H1 (cell line): ENCODE measurements at regions not wholly inside any gene's neighbourhood (a gene's known extent, or its start where the extent isn't known, plus 50 kb on each side); places are given as distances from the start of the nearest gene placed in this dataset.

ENCODE experiments used
- CTCF ChIA-PET: fragments of 300-600 bp; sonication (Branson Sonifier 250); formaldehyde crosslinking; loops from one replicate; lab custom pipeline; 2021; ENCODE audit not compliant: partially characterized antibody; lab: Charles Lee
- POLR2A ChIA-PET: fragments of 300-600 bp; sonication (Branson Sonifier 250); formaldehyde crosslinking; loops from one replicate; lab custom pipeline; 2021; ENCODE audit warnings: inconsistent platforms; ENCODE audit not compliant: partially characterized antibody; lab: Charles Lee
- DNase-seq, 2 experiments: peaks; one replicate each; pipeline versions ENCODE4 v3.0.0 to v3.0.0-alpha.2; 2010 to 2022; ENCODE audit warnings: low spot score in 2 of 2, low read depth in 1 of 2, mixed read lengths in 1 of 2
- FAIRE-seq: peaks from 2 replicates; lab custom pipeline; 2011; peaks lifted over from hg19 to GRCh38; lab: Jason Lieb, UNC
- H2AFZ ChIP-seq: 2 replicates; pipeline ENCODE4 v1.8.1; 2012; ENCODE audit warnings: low read length, inconsistent platforms
- H2AK5ac ChIP-seq: 2 replicates; pipeline ENCODE4 v1.6.1; 2013; ENCODE audit warnings: low read depth, low read length
- H2BK120ac ChIP-seq: replicated peaks from 2 replicates; pipeline ENCODE3; 2013; ENCODE audit warnings: low read depth, low read length, inconsistent platforms
- H2BK12ac ChIP-seq: 2 replicates; pipeline ENCODE4 v1.6.1; 2013; ENCODE audit warnings: low read depth, low read length
- H2BK15ac ChIP-seq: 2 replicates; pipeline ENCODE4 v1.6.1; 2013; ENCODE audit warnings: low read length
- H2BK20ac ChIP-seq: 2 replicates; pipeline ENCODE4 v1.6.1; 2013; ENCODE audit warnings: low read length
- H2BK5ac ChIP-seq: 2 replicates; pipeline ENCODE4 v1.6.1; 2013; ENCODE audit warnings: low read depth, low read length
- H3K14ac ChIP-seq: 2 replicates; pipeline ENCODE4 v1.6.1; 2013; ENCODE audit warnings: inconsistent platforms; ENCODE audit not compliant: insufficient read length
- H3K18ac ChIP-seq: 2 replicates; pipeline ENCODE4 v1.6.1; 2013; ENCODE audit warnings: low read length; ENCODE audit errors: extremely low read depth
- H3K23ac ChIP-seq: 2 replicates; pipeline ENCODE4 v1.6.1; 2013; ENCODE audit warnings: inconsistent platforms; ENCODE audit not compliant: insufficient read length
- H3K23me2 ChIP-seq: 2 replicates; pipeline ENCODE4 v1.6.1; 2013; ENCODE audit warnings: low read depth, low read length
- H3K27ac ChIP-seq: 2 replicates; pipeline ENCODE4 v1.6.1; 2011; ENCODE audit warnings: low read depth, low read length, inconsistent platforms
- H3K27me3 ChIP-seq, 4 experiments: replicated peaks in 1 of 4; 1 replicate in 1 of 4; 2 replicates in 3 of 4; pipeline versions ENCODE4 v1.6.1 to v1.8.1; 2011 to 2013; ENCODE audit warnings: low read length in 3 of 4, mild to moderate bottlenecking in 3 of 4, inconsistent platforms in 2 of 4, mixed read lengths in 2 of 4, moderate library complexity in 1 of 4; ENCODE audit not compliant: control insufficient read depth in 3 of 4, insufficient read depth in 3 of 4; ENCODE audit errors: extremely low read depth in 1 of 4
- H3K36me3 ChIP-seq, 4 experiments: 2 replicates each; pipeline versions ENCODE4 v1.6.1 to v1.8.1; 2011 to 2013; ENCODE audit warnings: mild to moderate bottlenecking in 4 of 4, low read length in 3 of 4, moderate library complexity in 2 of 4, control low read depth in 1 of 4, inconsistent platforms in 1 of 4; ENCODE audit not compliant: insufficient read depth in 4 of 4, control insufficient read depth in 2 of 4
- H3K4ac ChIP-seq: replicated peaks from 2 replicates; pipeline ENCODE3; 2013; ENCODE audit warnings: low read length, low read depth, mixed read lengths, inconsistent platforms; ENCODE audit not compliant: insufficient read length
- H3K4me1 ChIP-seq, 4 experiments: replicated peaks in 1 of 4; 1 replicate in 1 of 4; 2 replicates in 3 of 4; pipeline versions ENCODE4 v1.6.1 to v1.8.1; 2011 to 2013; ENCODE audit warnings: low read length in 3 of 4, inconsistent platforms in 2 of 4, mixed read lengths in 1 of 4; ENCODE audit not compliant: insufficient read depth in 4 of 4, control insufficient read depth in 3 of 4
- H3K4me2 ChIP-seq, 2 experiments: 2 replicates each; pipeline versions ENCODE4 v1.6.1 to v1.8.1; 2011 to 2013; ENCODE audit warnings: low read depth in 2 of 2, low read length in 2 of 2, control low read depth in 1 of 2, inconsistent platforms in 1 of 2, mild to moderate bottlenecking in 1 of 2; ENCODE audit not compliant: insufficient read depth in 1 of 2
- H3K4me3 ChIP-seq, 4 experiments: fragments of 200-600, 300-600 bp in 1 of 4; sonication (generic), shearing (Covaris generic), sonication (Bioruptor Twin) in 1 of 4; 2 replicates each; pipeline versions ENCODE4 v1.5.1 to v1.8.1; 2011 to 2016; ENCODE audit warnings: low read length in 4 of 4, low read depth in 3 of 4, control low read depth in 2 of 4, inconsistent platforms in 2 of 4, mild to moderate bottlenecking in 2 of 4, mixed read lengths in 1 of 4, moderate library complexity in 1 of 4; ENCODE audit not compliant: insufficient read depth in 2 of 4; ENCODE audit errors: extremely low read depth in 1 of 4
- H3K56ac ChIP-seq: replicated peaks from 2 replicates; pipeline ENCODE3; 2013; ENCODE audit warnings: low read depth, mild to moderate bottlenecking, mixed read lengths, low read length, inconsistent platforms; ENCODE audit not compliant: insufficient read length
- H3K79me1 ChIP-seq: 2 replicates; pipeline ENCODE4 v1.6.1; 2013; ENCODE audit warnings: low read depth, low read length, control low read depth
- H3K79me2 ChIP-seq, 2 experiments: 2 replicates each; pipeline versions ENCODE4 v1.6.1 to v1.8.1; 2012 to 2013; ENCODE audit warnings: low read length in 2 of 2, mild to moderate bottlenecking in 2 of 2, inconsistent platforms in 1 of 2; ENCODE audit not compliant: insufficient read depth in 2 of 2, control insufficient read depth in 1 of 2
- H3K9ac ChIP-seq, 4 experiments: replicated peaks in 1 of 4; 1 replicate in 1 of 4; 2 replicates in 3 of 4; pipeline versions ENCODE4 v1.6.1 to v1.8.1; 2011 to 2013; ENCODE audit warnings: low read depth in 3 of 4, low read length in 3 of 4, control low read depth in 2 of 4, mild to moderate bottlenecking in 2 of 4, moderate library complexity in 2 of 4, inconsistent platforms in 1 of 4; ENCODE audit errors: extremely low read depth in 1 of 4
- H3K9me3 ChIP-seq, 2 experiments: 2 replicates each; pipeline versions ENCODE4 v1.6.1 to v1.8.1; 2012 to 2013; ENCODE audit warnings: mild to moderate bottlenecking in 2 of 2, moderate library complexity in 2 of 2, control low read depth in 1 of 2, inconsistent platforms in 1 of 2, low read depth in 1 of 2, low read length in 1 of 2, mixed read lengths in 1 of 2; ENCODE audit not compliant: insufficient read depth in 2 of 2
- H4K20me1 ChIP-seq, 2 experiments: replicated peaks in 1 of 2; 2 replicates each; pipeline versions ENCODE3 to v1.8.1; 2011 to 2013; ENCODE audit warnings: inconsistent platforms in 2 of 2, low read length in 2 of 2, mild to moderate bottlenecking in 1 of 2; ENCODE audit not compliant: insufficient read depth in 2 of 2, control insufficient read depth in 1 of 2
- H4K5ac ChIP-seq: 2 replicates; pipeline ENCODE4 v1.6.1; 2013; ENCODE audit warnings: low read length, low read depth, mixed read lengths, inconsistent platforms; ENCODE audit not compliant: insufficient read length
- H4K8ac ChIP-seq: 2 replicates; pipeline ENCODE4 v1.8.0; 2013; ENCODE audit warnings: mild to moderate bottlenecking, moderate library complexity, low read length, inconsistent platforms; ENCODE audit not compliant: insufficient read depth; ENCODE audit errors: extremely low read depth
- H4K91ac ChIP-seq: replicated peaks from 2 replicates; pipeline ENCODE3; 2013; ENCODE audit warnings: low read length, mixed read lengths, inconsistent platforms; ENCODE audit not compliant: insufficient read length
- EP300 ChIP-seq, 2 experiments: IDR thresholded peaks; 1 replicate in 1 of 2; 2 replicates in 1 of 2; pipeline ENCODE4 v1.6.1; 2011 to 2012; ENCODE audit warnings: low read depth in 2 of 2, low read length in 2 of 2, mild to moderate bottlenecking in 2 of 2, borderline replicate concordance in 1 of 2, inconsistent platforms in 1 of 2, moderate library complexity in 1 of 2
- GTF2F1 ChIP-seq: IDR thresholded peaks from 2 replicates; pipeline ENCODE4 v1.6.1; 2012; ENCODE audit warnings: low read depth, low read length, improper control_type of control experiment, borderline replicate concordance
- JUN ChIP-seq: IDR thresholded peaks from 2 replicates; pipeline ENCODE4 v1.6.1; 2011; ENCODE audit warnings: low read depth, mild to moderate bottlenecking, improper control_type of control experiment, low read length
- MAFK ChIP-seq: IDR thresholded peaks from 2 replicates; pipeline ENCODE4 v1.6.1; 2012; ENCODE audit warnings: low read depth, mild to moderate bottlenecking, improper control_type of control experiment, low read length
- NANOG ChIP-seq: IDR thresholded peaks from 2 replicates; pipeline ENCODE4 v1.6.1; 2011; ENCODE audit warnings: low read length, low read depth, mild to moderate bottlenecking, inconsistent platforms; ENCODE audit not compliant: insufficient read depth, poor library complexity, severe bottlenecking
- RAD21 ChIP-seq, 2 experiments: IDR thresholded peaks in 1 of 2; conservative IDR thresholded peaks in 1 of 2; 2 replicates each; pipeline ENCODE4 v1.6.1; 2011; ENCODE audit warnings: low read depth in 2 of 2, low read length in 2 of 2, improper control_type of control experiment in 1 of 2, inconsistent platforms in 1 of 2, mild to moderate bottlenecking in 1 of 2, moderate library complexity in 1 of 2
- RFX5 ChIP-seq: IDR thresholded peaks from 2 replicates; pipeline ENCODE4 v1.6.1; 2011; ENCODE audit warnings: low read depth, low read length, improper control_type of control experiment, borderline replicate concordance
- ZNF274 ChIP-seq: IDR thresholded peaks from 2 replicates; pipeline ENCODE4 v1.7.0; 2012; ENCODE audit warnings: low read length, borderline replicate concordance; ENCODE audit errors: extremely low read depth
- WGBS, 2 experiments: shearing (Covaris generic) in 1 of 2; methylation state at CpG; one replicate each; pipeline versions ENCODE4 v1.1.6 to v1.1.7; 2013 to 2015; ENCODE audit warnings: low lambda C conversion rate in 2 of 2, mixed read lengths in 2 of 2, inconsistent platforms in 1 of 2, low coverage in 1 of 2, missing lambda C conversion rate in 1 of 2; ENCODE audit not compliant: insufficient replicate concordance in 2 of 2, insufficient coverage in 1 of 2, insufficient read length in 1 of 2; ENCODE audit errors: extremely low coverage in 1 of 2, missing lambda C conversion rate in 1 of 2; 5-methylcytosine and 5-hydroxymethylcytosine counted together
- TF ChIP-seq, protein P1 (sequence below): IDR thresholded peaks from 2 replicates; pipeline ENCODE4 v1.6.1; 2011; ENCODE audit warnings: low read length, improper control_type of control experiment
- TF ChIP-seq, protein P2 (sequence below): IDR thresholded peaks from 2 replicates; pipeline ENCODE4 v1.6.1; 2012; ENCODE audit warnings: inconsistent platforms

DNA sequence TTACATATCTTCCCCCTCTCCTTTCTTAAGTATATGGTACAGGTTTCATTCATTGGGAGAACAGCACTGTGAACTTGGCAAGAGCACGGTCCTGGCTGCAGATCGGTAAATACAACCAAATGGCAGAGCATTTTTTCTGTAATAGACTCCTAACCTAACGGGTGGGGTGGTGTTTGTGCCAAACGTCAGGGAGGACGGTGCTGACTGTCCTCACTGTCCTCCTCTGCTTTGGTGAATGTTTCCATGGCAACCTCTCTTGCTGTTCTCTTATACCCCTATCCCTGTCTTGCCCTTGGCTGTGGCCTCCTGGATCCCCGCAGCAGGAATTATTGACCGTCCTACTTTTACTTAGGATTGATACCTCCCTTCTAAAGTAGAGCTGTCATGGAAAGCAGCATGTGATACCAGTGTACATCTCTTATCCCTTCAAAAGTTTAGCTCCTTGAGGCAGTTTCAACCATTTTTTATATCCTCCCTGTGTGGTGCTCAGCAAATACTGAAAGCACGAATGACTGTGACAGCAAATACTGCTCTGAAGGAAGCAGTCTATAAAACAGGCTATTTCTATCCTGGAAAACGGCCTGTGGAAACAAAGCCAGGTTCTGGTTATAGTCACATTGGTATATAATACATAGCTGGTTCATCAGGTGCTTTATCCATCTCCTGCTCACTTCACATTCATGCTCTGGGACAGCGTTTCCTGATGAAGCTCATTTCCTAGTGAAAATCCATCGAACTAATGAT, 275.4 kb upstream of the C2CD4B start:
- Histone ChIP-seq H2BK15ac (no peak overlapping the region), H3K4me1 (no peaks in the 10 kb centered on the region), H2BK12ac (no peak overlapping the region), H3K23me2 (no peaks in the 10 kb centered on the region), H3K79me2 (0 out of 4 replicates have a peak, but pooled peaks cover 0 to 2% of the 10 kb centered on the region in 2 experiments), H3K9me3 (no peaks in the 10 kb centered on the region), H3K27me3 (no peaks in the 10 kb centered on the region), H3K36me3 (no peaks in the 10 kb centered on the region), H3K4me2 (no peak overlapping the region), H4K8ac (no peak overlapping the region), H3K27ac (no peak overlapping the region), H3K9ac (no peak overlapping the region), H3K79me1 (peaks cover 15% of the 10 kb centered on the region), H3K14ac (no peak overlapping the region), H2AK5ac (no peak overlapping the region), H3K18ac (no peak overlapping the region), H2BK120ac (no peak overlapping the region), H2BK20ac (no peak overlapping the region), H3K23ac (no peak overlapping the region), H3K4me3 (no peak overlapping the region), H3K56ac (no peak overlapping the region), H2AFZ (no peak overlapping the region), H2BK5ac (no peak overlapping the region), H3K4ac (no peak overlapping the region), H4K20me1 (no peaks in the 10 kb centered on the region), H4K91ac (no peak overlapping the region), H4K5ac (no peak overlapping the region)
- CTCF ChIA-PET = interaction anchor here (0.6 to 1.3 kb wide), 3 partner anchors 9 to 43 kb away, joined by 3 to 4 read pairs (median 3); no protein-coding TSS in a partner anchor
- 88% methylated on average over 11 of the region's 11 CpGs; no CpG with 5 or more reads in 1 of the 2 experiments for WGBS, 2 experiments
- FAIRE-seq = no peak
- POLR2A ChIA-PET = interaction anchor here (1.0 kb wide), 1 partner anchor 16 kb away, joined by 3 read pairs; no protein-coding TSS in a partner anchor
- TF ChIP-seq MAFK (no peak), EP300 (IDR thresholded peaks at IDR 0.05; ENCODE audit: borderline replicate concordance in 1 of 2, low read depth in 2 of 2, low read length in 2 of 2) (no peak), RAD21 (IDR thresholded peaks at IDR 0.05 in 1 of 2, conservative IDR thresholded peaks at IDR 0.05 in 1 of 2; ENCODE audit: low read depth in 2 of 2, low read length in 2 of 2) (no peak), JUN (no peak), NANOG (no peak), RFX5 (no peak), ZNF274 (no peak), GTF2F1 (no peak)
- TF ChIP-seq, protein P1, sequence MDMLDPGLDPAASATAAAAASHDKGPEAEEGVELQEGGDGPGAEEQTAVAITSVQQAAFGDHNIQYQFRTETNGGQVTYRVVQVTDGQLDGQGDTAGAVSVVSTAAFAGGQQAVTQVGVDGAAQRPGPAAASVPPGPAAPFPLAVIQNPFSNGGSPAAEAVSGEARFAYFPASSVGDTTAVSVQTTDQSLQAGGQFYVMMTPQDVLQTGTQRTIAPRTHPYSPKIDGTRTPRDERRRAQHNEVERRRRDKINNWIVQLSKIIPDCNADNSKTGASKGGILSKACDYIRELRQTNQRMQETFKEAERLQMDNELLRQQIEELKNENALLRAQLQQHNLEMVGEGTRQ = no peak
- TF ChIP-seq, protein P2, sequence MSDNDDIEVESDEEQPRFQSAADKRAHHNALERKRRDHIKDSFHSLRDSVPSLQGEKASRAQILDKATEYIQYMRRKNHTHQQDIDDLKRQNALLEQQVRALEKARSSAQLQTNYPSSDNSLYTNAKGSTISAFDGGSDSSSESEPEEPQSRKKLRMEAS = no peak
- no peak for DNase-seq
